ENCODE measurements at regions not wholly inside any gene's neighbourhood (a gene's known extent, or its start where the extent isn't known, plus 50 kb on each side); places are given as distances from the start of the nearest gene placed in this dataset.

GRCh38 chr13:74769333-74769732 lies 635.1 kb upstream of the KLF12 start:
- no peaks in the 10 kb centered on the region for H3K27me3 ChIP-seq (ENCODE audit: control insufficient read depth in 3 of 3, insufficient read depth in 3 of 3, low read length in 2 of 3)
- DNase-seq: no peak
- 61 to 79% methylated on average over 2 of the region's 2 CpGs for WGBS, 2 donors
- no peak overlapping the region for H3K4me3 ChIP-seq
- no peak for TF ChIP-seq CTCF (IDR thresholded peaks at IDR 0.05; ENCODE audit: control extremely low read depth, extremely low read depth)
- no peaks in the 10 kb centered on the region for H3K9me3 ChIP-seq (ENCODE audit: control insufficient read depth in 4 of 4, insufficient read depth in 3 of 4, low read length in 3 of 4)
- no peak overlapping the region for H3K27ac ChIP-seq (ENCODE audit: low read depth in 1 of 2, low read length in 1 of 2)
- no peaks in the 10 kb centered on the region for H3K36me3 ChIP-seq (ENCODE audit: control insufficient read depth in 4 of 4, insufficient read depth in 4 of 4, low read length in 4 of 4)
- H3K9ac ChIP-seq (ENCODE audit: insufficient read depth in 1 of 2, low read length in 2 of 2): no peak overlapping the region
- H3K4me1 ChIP-seq (ENCODE audit: control insufficient read depth in 5 of 5, insufficient read depth in 5 of 5, low read length in 5 of 5): peaks cover 0 to 3% (median 0%) of the 10 kb centered on the region in 5 donors
- ATAC-seq (ENCODE audit: insufficient read depth, low FRiP score): no peak

GRCh38 chr13:74768521-74769085 lies 634.4 kb upstream of the KLF12 start:
- Histone ChIP-seq H3K27me3 (ENCODE audit: control insufficient read depth in 3 of 3, insufficient read depth in 3 of 3, low read length in 2 of 3) (no peaks in the 10 kb centered on the region), H3K4me3 (no peak overlapping the region), H3K36me3 (ENCODE audit: control insufficient read depth in 4 of 4, insufficient read depth in 4 of 4, low read length in 4 of 4) (no peaks in the 10 kb centered on the region), H3K9me3 (ENCODE audit: control insufficient read depth in 4 of 4, insufficient read depth in 3 of 4, low read length in 3 of 4) (no peaks in the 10 kb centered on the region), H3K4me1 (ENCODE audit: control insufficient read depth in 5 of 5, insufficient read depth in 5 of 5, low read length in 5 of 5) (peaks cover 0 to 3% (median 0%) of the 10 kb centered on the region in 5 donors), H3K9ac (ENCODE audit: insufficient read depth in 1 of 2, low read length in 2 of 2) (no peak overlapping the region), H3K27ac (ENCODE audit: low read depth in 1 of 2, low read length in 1 of 2) (no peak overlapping the region)
- no peak for ATAC-seq (ENCODE audit: insufficient read depth, low FRiP score)
- TF ChIP-seq CTCF (IDR thresholded peaks at IDR 0.05; ENCODE audit: control extremely low read depth, extremely low read depth): no peak
- DNase-seq: peak in 2 of 3 donors; percentile 22 to 35
- 60 to 73% methylated on average over 5 of the region's 5 CpGs for WGBS, 2 donors

GRCh38 chr13:74767050-74767449 lies 632.8 kb upstream of the KLF12 start:
- no peaks in the 10 kb centered on the region for H3K36me3 ChIP-seq (ENCODE audit: control insufficient read depth in 4 of 4, insufficient read depth in 4 of 4, low read length in 4 of 4)
- DNase-seq: no peak
- ATAC-seq (ENCODE audit: insufficient read depth, low FRiP score): no peak
- no peaks in the 10 kb centered on the region for H3K9me3 ChIP-seq (ENCODE audit: control insufficient read depth in 4 of 4, insufficient read depth in 3 of 4, low read length in 3 of 4)
- no peak overlapping the region for H3K27ac ChIP-seq (ENCODE audit: low read depth in 1 of 2, low read length in 1 of 2)
- peaks cover 0 to 3% (median 0%) of the 10 kb centered on the region in 5 donors for H3K4me1 ChIP-seq (ENCODE audit: control insufficient read depth in 5 of 5, insufficient read depth in 5 of 5, low read length in 5 of 5)
- WGBS, 2 donors: 97% methylated on average over 1 of the region's 1 CpG
- no peak overlapping the region for H3K9ac ChIP-seq (ENCODE audit: insufficient read depth in 1 of 2, low read length in 2 of 2)
- TF ChIP-seq CTCF (IDR thresholded peaks at IDR 0.05; ENCODE audit: control extremely low read depth, extremely low read depth): no peak
- H3K4me3 ChIP-seq: no peak overlapping the region
- no peaks in the 10 kb centered on the region for H3K27me3 ChIP-seq (ENCODE audit: control insufficient read depth in 3 of 3, insufficient read depth in 3 of 3, low read length in 2 of 3)

GRCh38 chr13:74765955-74766354 lies 631.8 kb upstream of the KLF12 start:
- ATAC-seq (ENCODE audit: insufficient read depth, low FRiP score) (no peak), DNase-seq (no peak)
- Histone ChIP-seq H3K36me3 (ENCODE audit: control insufficient read depth in 4 of 4, insufficient read depth in 4 of 4, low read length in 4 of 4) (no peaks in the 10 kb centered on the region), H3K9ac (ENCODE audit: insufficient read depth in 1 of 2, low read length in 2 of 2) (no peak overlapping the region), H3K4me1 (ENCODE audit: control insufficient read depth in 5 of 5, insufficient read depth in 5 of 5, low read length in 5 of 5) (peaks cover 0 to 3% (median 0%) of the 10 kb centered on the region in 5 donors), H3K9me3 (ENCODE audit: control insufficient read depth in 4 of 4, insufficient read depth in 3 of 4, low read length in 3 of 4) (no peaks in the 10 kb centered on the region), H3K27ac (ENCODE audit: low read depth in 1 of 2, low read length in 1 of 2) (no peak overlapping the region), H3K4me3 (no peak overlapping the region), H3K27me3 (ENCODE audit: control insufficient read depth in 3 of 3, insufficient read depth in 3 of 3, low read length in 2 of 3) (no peaks in the 10 kb centered on the region)
- 80 to 85% methylated on average over 5 of the region's 5 CpGs for WGBS, 2 donors
- no peak for TF ChIP-seq CTCF (IDR thresholded peaks at IDR 0.05; ENCODE audit: control extremely low read depth, extremely low read depth)
